NCI-H2081 (cell line): ENCODE measurements at regions not wholly inside any gene's neighbourhood (a gene's known extent, or its start where the extent isn't known, plus 50 kb on each side); places are given as distances from the start of the nearest gene placed in this dataset.
"Not testable (repeated sequence)": the region's sequence is repeated elsewhere in the genome, so short reads cannot be mapped to it uniquely, and the experiment has no call there.

Experiments
- DNase-seq, 2 experiments: peaks; one replicate each; lab custom pipeline; 2025; lab: John Stamatoyannopoulos, UW

DNA sequence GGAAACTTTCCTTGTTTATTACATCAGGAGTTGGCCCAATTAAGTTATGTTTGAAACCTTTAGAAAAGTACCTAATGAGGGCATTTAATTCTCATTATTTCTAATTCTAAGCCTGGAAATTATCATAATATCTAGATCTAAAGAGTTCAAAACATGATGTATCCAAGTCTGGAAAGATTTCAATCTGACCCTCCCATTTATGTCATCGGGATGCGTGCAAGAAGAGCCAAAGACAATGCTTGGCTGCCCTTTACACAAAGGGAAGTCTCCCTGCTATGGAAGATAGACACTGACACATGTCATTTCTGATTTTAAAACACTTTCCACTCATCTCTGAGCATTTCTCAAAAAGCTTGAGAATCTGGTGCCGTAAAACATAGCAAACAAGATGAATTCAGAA is 222.4 kb downstream of the ANTXR2 start:
- no peak for DNase-seq

DNA sequence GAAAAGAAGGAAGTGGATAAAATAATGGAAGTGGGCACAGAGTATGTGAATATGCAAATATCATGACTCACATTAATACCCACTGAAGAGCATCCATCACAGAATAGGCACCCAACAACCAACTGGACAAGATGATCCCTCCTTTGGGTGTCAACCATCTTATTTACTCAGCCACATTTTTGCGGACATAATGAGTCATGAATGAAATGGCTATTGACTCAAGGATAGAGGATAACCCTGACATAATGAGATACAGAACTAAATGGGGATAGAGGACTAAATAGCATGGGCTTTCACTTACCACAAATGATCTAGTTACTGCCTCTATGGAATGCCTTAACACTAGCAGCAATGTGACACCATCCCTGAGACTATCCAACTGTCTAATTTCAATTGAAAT is 224.7 kb downstream of the ANTXR2 start:
- DNase-seq: no peak

DNA sequence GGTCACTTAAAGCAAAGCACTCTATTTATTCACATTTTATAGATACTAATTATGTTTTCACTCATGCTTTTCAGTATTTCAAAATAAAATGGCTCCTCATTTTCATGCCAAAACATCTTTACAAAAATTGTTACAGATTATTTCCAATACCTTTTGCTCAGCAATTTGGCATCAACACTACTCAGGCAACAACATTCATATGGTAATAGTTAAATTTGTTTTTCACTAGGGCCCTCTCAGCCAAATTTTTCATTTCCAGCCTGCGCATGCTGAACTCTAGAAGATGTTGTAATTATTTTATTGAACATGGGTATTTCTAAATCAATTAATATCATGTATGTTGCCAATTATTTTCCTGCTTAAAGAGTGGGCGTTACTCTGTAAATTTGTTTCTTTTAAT is 225.6 kb downstream of the ANTXR2 start:
- DNase-seq: no peak

DNA sequence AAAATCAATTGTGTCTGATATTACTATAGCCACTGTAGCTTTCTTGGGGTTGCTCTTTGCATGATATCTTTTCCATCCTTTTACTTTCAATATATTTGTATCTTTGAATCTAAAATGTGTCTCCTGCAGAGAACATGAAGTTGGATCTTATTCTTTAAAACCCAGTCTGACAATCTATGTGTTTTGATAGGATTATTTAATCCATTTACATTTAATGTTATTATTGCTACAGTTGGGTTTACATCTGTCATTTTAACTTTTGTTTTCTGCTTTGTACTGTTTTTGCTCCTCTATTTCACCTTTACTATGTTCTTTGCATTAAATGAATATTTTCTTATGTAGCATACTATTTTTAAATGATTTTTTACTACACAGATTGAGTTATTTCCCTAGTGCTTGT is 230.9 kb downstream of the ANTXR2 start:
- DNase-seq: no peak

DNA sequence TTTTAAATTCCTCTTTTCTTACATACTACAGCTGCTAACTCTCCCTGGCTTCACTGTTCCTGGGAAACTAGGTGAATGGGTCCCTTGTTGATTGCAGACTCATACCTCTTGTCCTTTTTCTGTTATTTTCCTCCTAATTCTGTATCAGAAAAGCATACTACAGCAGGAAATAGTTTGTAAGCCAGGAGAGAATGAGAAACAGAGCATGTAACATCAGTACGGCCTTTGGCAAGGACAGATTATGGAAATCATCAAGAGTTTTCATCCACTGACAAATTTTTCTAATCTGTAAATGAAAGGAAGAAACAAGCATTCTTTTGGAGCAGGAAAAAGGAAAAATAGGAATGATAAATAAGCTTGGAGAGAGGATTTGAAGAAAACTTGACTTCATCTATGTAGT is 239.2 kb downstream of the ANTXR2 start:
- DNase-seq: no peak

DNA sequence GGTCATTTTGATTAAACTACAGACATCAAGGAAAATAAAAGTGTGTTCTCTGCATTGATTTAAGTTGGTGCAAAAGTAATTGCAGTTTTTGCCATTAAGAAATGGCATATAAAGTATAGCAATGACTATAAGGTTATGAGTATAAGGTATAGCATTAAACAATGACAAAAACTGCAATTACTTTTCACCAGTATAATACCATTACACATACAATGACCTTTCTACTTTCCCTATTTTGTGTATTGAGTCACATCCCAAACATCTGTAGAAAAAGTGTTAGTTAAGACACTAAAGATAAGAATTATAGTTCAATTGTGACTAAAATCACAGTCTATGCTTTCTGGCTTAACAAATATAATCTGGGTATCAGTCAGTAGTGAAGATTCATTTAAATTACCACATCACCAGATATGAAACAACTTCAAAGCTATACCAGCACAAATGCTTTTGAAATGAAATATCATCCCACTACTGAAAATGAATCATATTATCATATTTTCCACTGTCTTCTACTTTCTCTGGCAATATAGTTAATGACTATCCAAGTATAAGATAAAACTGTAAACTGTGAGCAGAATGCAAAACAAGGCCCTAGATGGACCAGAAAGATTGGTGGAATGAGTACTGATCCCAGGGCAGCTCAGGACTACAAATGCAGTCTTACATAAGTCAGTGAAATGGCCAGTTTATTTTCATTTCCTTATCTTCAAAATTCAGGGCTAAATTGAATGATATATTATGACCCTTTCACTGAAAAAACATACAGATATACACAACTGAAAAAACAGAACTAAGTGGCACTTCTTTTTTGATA is 241.1 kb downstream of the ANTXR2 start:
- DNase-seq: no peak

DNA sequence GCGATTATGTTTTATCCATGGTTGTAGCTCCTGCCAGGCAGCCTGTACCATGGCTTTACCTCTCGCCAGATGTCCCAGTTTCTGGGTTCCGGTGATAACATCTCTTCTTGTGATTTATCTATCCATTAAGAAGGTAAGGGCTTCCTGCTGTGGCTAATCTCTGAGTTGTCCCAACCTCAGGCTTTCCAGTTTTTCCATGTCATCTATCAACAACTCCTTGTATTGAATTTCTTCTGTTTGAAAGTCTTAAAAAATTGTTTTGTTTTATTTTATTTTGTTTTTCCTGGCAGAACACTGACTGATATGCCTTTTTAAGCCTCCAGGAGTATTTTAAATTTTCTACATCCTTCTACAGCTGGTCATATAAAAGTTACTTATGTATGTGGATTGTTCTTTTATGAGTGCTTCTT is 241.9 kb downstream of the ANTXR2 start:
- no peak for DNase-seq

DNA sequence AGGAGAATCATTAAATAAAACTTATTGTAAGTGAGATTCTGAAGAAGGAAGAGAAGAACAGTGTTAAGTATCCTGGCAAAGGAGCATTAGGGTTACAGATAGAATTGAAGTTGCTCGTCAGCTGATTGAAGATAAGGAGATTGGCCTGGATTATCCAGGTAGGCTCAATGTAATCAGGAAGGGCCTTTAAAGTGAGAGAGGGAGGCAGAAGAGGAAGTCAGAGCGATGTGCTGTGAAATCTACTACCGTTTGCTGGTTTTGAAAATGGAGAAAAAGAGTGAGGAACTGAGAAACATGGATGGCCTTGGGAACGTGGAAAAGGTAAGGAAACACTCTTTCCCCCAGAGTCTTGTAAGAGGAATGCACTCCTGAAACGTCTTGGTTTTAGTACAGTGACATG is 245.7 kb downstream of the ANTXR2 start:
- no peak for DNase-seq

DNA sequence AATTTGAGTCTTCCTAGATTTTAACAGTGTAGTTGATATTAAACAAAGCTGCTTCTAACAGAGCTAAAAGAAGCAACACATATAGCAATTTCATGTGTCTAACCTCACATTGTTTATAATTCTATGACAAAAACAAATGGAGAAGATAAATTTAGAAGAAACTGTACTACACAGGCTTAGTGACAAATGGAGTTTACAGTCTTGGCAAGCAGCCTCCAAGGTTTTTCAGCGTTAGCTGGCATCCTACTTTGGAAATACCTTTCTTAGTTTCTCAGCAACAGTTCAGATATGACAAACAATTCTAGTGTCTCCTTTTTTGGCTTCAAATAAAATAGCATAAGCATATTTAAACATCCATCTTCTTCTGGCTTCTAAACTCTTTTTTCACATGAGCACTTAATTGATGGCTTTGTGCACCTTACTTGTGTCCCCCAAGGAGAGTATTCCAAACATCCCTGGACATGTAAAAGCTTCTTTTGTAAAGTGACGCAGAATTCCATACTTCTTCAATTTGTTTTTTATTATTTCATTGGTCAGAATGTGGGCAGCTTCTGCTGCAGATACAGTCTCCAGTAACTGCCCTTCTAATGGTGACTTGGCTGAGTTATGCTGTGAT is 249.8 kb downstream of the ANTXR2 start:
- no peak for DNase-seq

DNA sequence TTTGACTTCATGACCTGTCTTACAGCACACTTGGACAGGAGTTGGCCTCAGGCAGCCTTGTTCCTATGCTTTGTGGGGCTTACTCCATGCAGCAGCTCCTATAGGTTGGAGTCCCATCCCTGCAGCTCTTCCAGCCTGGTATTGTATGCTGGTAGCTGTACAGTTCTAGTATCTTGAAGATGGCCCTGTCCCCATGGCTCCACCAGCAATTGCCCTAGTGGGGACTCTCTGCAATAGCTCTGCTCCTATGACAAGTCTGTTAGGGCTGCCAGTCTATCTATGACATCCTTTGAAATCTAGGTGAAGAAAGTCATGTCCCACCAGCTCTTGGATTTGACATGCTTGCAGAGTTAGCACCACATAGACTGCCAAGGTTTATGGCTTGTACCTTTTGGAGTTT is 252.6 kb downstream of the ANTXR2 start:
- DNase-seq: no peak

DNA sequence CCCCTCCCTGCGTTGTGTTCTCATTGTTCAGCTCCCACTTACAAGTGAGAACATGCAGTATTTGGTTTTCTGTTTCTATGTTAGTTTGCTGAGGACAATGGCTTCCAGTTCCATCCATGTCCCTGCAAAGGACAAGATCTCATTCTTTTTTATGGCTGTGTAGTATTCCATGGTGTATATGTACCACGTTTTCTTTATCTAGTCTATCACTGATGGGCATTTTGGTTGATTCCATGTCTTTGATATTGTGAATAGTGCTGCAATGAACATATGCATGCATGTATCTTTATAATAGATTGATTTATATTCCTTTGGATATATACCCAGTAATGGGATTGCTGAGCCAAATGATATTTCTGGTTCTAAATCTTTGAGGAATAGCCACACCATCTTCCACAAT is 265.1 kb downstream of the ANTXR2 start:
- not testable (repeated sequence) for DNase-seq

DNA sequence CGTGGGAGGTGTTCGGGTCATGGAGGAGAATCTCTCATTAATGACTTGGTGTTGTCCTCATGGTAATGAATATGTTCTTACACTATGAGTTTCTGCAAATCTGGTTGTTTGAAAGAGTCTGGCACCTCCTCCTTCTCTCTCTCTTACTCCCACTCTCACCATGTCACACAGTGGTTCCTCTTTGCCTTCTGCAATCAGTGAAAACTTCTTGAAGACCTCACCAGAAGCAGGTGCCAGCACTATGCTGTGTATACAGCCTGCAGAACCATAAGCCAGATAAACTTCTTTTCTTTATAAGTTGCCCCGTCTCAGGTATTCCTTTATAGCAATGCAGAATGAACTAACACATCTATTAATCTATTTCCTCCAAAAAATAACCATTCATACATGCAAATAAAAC is 275.0 kb downstream of the ANTXR2 start:
- no peak for DNase-seq

DNA sequence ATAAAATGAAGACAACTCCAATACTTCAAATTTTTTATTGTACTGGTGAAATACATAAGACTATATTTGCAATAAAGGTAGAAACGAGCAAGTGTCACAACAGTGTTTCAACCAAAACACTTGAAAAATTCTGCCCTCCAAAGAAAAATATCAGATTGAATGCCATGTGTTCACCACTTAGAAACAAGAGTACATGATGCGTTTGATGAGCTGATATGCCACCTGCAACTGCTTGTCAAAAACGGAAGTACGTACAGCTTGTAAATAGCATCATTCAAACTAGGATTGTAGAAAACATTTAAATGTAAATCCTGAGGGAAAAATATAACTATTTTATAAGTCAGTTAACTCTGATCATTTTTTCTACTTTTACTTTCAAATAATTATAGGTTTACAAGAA is 276.1 kb downstream of the ANTXR2 start:
- no peak for DNase-seq

DNA sequence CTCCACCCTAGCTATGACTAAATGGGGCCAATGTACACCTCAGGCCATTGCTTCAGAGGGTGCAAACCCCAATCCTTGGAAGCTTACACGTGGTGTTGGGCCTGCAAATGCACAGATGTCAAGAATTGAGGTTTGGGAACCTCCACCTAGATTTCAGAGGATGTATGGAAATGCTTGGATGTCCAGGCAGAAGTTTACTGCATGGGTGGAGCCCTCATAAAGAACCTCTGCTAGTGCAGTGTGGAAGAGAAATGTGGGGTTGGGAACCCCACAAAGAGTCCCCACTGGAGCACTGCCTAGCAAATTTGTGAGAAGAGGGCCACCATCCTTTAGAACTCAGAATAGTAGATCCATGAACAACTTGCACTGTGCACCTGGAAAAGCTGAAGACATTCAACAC is 284.1 kb downstream of the ANTXR2 start:
- no peak for DNase-seq

DNA sequence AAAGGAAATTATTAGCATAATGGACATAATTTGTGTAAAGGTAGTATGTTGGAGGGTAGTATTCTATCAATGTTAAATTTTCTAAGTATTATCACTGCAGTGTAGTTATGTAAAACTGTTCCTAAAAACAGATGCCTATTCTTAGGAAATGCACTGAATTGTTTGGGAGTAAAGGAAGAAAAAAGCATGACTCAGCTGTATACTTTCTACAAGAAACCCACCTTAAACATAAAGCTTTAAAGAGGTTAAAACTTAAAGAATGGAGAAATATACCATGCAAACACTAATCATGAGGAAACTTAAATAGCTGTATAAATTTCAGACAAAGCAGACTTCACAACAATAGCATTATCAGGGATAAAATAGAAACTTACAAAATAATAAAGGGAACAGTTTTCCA is 292.9 kb downstream of the ANTXR2 start:
- no peak for DNase-seq

DNA sequence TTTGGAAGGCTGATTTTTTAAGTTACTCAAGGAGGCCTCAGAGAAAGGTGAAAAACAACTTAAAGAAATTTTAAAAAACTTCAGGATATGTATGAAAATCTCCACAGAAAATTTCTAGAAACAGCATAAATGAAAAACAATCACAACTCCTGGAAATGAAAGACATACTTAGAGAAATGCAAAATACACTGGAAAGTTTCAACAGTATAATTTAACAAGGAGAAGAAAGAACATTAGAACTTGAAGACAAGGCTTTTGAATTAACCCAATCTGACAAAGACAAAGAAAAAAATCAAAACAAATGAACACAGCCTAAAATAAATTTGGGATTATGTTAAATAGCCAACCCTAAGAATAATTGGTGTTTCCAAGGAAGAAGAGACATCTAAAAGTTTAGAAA is 300.5 kb downstream of the ANTXR2 start:
- no peak for DNase-seq

DNA sequence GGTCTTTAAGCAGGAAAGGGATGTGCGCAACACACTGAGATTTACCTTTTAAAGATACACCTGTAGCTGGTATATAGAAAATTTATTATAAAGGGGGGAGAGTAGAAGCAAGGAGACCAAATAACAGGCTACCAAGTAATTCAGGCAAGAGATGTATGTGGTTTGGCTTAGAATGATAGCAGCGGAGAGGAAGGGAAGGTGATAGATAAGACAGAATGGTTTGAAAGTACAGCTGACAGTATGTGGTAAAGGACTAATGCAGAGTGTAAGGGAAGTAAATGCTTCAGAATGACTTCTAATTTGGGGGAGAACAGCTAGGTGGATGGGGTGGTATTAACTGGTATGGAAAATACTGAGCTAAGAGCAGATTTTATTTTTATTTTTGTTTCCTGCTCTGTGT is 308.9 kb downstream of the ANTXR2 start:
- DNase-seq: no peak

DNA sequence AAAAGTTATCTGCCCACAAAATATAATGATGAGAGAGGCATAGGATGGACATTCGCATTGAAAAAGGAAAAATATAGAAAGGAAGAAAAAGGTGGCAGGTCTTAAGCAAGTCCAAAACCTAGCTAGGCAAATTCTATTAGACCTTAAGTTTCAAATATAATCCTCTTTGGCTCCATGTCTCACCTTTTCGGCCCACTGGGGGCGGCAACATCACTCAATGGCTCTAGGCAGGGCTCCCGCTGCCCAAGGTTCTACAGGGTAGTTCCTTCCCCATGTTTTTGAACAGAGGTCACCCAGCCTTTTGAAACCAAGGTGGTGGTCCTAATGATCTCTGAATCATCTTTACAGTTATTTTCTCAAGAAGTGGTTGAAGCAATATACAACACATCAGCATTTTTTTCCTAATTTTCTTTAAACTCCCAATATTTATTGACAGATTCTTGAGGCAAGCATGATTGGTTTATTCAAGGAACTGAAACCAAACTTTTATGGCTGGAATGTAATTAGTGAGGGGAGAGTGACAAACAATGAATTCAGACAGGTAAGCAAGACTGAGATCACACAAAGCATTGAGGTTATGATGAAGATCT is 309.4 kb downstream of the ANTXR2 start:
- DNase-seq: no peak

DNA sequence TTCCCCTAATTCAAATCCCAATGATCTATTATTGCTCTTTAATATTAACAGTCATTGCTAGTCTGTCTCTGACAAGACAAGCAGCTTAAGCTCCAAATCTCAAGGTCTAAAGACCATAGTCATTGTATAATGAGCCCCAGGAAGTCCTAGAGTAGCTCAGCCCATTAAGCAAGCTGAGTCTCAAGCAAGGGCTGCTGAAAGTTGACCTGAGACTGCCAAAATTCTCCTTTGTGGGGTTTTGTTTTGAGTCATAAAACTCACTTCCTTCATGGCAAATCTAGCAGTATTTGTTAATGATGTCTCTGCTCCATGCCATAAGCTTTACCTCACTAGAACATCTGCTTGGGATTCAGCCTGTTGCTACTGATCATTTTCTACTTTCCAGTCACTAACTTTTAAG is 313.2 kb downstream of the ANTXR2 start:
- no peak for DNase-seq

DNA sequence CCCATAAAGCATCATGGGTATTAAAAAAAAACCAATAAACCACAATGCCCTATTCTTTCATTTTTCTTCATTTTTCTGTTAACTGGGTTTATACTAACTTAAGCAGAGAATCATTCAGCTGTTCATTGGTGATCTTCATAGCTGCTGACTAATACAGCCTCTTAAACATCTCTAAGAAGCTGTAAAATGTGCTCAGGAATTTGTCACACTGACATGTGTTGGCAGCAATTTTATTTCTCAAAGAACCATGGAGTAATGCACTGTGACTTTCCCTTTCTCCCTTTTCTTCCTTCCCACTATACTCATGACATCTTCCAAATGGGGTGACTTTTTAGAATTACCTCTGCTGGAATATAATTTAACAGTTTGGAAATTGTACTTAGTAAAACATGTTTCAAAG is 315.4 kb downstream of the ANTXR2 start:
- no peak for DNase-seq

DNA sequence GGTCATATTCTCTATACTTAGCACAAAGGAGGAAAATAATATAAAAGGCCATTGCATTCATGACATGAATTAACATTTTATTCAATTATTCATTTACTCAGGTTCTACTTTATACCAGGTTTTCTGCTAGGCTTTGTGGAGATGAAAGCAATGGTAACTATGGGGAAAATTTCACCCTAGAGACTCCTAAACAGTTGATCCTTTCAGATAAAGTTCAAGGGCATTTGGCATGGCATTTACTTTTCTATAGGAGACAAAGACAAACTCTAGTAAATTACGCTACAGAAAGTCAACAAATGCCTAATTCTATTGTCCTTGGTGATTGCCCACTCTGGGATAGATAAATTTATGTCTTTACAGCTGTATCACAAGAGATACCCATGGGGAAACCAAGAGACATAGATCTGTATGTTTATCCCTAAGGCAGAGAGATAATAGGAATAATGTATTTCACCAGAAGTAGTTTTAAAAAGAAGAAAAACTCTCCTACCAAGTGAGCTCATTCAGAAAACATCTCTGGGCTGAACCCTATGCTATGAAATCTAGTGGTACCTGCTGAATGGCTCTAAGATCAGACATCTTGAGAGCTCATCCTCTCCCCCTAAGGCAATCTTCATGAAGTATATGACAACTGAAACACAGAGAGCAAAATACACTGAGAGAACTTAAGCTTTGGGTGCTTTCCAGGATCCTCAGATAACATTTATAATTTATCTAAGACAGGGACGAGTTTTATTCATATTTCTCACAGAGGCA is 316.7 kb downstream of the ANTXR2 start:
- DNase-seq: peak in 1 of 2 experiments; percentile 23

DNA sequence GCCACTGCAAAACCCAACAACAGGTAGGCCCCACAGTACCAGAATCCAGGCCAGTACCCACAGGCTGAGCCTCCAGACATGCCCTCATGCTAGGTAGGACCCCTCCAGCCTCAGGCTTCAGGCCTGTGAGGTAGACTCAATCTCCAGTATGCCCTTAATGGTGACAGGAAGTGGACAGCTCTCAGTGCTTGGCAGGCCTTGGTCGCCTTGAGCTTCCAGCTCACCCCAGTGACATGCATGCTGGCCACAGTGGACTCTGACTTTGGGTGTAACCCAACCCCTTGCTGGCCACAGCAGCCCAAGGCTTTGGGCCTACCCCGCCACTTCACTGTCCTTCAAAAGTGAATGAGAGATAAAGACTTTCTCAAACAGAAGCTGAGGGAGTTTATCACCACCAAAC is 324.2 kb downstream of the ANTXR2 start:
- DNase-seq: no peak

DNA sequence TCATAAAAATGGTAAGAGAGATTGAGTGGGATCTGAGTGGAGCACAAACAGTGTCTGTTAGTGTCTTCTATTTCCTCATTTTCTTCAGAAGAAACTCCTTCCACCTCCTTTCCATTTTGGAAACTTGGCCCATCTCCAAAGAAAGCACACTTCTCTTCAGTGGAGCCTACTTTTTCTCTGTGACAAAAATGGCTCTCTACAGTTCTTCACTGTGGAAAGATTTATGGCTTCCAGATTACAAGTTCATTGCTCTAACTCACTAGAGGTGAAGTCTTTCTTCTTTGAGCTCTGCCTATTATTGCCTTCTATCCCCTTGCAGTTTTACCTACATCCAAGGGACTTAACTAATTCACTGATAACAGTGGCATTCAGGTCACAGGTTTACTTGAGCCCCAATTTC is 325.8 kb downstream of the ANTXR2 start:
- DNase-seq: no peak
